Forelimb muscle (tissue), 1 donor: ENCODE measurements at regions not wholly inside any gene's neighbourhood (a gene's known extent, or its start where the extent isn't known, plus 50 kb on each side); places are given as distances from the start of the nearest gene placed in this dataset.

Experiments used
- DNase-seq: peaks from one replicate; pipeline ENCODE4 v3.0.0-alpha.2; 2013; ENCODE audit warnings: low read depth

DNA sequence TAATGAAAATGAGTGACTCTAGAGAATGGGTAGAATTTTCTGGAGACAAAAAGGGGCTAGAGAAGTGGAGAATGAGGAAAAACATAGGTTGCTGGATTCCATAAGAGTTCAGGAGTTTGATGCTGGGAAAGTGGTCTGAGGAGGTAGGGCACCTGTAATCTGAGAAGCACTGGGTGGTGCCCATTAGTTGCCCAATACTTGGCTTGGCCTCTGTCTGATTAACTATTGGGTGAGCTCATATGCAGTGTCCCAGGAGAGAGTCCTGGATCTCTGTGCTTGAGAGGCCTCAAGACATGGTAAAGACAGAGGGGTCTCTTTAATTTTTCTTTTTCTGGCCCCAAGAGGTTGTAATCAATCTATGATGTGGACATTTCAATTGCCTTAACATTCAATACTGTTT lies 390.1 kb downstream of the TDRD3 start:
- no peak for DNase-seq

- DNase-seq: no peak
Measured at GRCh38 chr13:60772726-60773125, 375.7 kb downstream of the TDRD3 start.

GRCh38 chr13:60765700-60766411 lies 368.8 kb downstream of the TDRD3 start:
- DNase-seq: no peak

DNA sequence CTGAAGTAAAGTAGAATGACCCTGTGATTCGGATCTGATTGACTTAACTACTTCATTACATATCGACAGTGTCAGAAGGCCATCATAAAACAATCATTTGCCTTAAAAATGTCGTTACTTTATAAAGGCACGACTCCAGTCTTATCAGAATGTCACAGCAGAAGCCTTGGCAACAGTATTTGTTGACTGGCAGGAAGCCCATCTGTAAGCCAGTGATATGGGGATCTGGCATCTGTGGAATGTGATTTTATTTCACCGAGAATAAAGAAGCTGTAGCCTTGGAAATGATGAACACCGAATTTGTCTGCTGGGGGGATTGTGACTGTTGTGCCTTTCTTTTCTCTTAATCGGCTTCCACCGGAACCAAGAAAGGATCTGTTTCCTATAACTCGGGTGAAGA lies 362.5 kb downstream of the TDRD3 start:
- DNase-seq: no peak

- no peak for DNase-seq
Measured at GRCh38 chr13:60758637-60759036, 361.6 kb downstream of the TDRD3 start.

- DNase-seq: no peak
Measured at GRCh38 chr13:60757501-60758215, 360.6 kb downstream of the TDRD3 start.

- DNase-seq: no peak
Measured at GRCh38 chr13:60756306-60756705, 359.3 kb downstream of the TDRD3 start.

GRCh38 chr13:60755380-60756163 lies 358.6 kb downstream of the TDRD3 start:
- DNase-seq: no peak

GRCh38 chr13:60754211-60755090 lies 357.4 kb downstream of the TDRD3 start:
- DNase-seq: no peak

DNA sequence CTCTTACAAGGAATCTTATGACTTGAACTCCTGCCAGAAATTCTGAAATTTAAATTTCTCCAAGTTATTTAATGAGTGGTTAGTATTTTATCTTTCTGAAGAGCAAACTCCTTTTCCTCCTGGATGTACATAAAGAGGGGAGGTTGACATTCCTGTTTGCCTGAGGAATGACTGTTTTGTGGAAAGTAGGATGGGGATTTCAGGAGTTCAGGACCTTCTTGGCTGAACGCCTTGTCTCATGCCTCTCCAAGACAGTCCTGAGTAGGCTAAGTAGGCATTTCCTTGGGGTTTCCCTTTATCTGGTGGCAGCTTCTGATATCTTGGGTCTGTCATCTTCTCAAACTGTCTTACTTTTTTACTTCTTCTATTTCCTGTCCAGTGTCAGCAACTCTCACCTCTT lies 356.6 kb downstream of the TDRD3 start:
- DNase-seq: no peak

DNA sequence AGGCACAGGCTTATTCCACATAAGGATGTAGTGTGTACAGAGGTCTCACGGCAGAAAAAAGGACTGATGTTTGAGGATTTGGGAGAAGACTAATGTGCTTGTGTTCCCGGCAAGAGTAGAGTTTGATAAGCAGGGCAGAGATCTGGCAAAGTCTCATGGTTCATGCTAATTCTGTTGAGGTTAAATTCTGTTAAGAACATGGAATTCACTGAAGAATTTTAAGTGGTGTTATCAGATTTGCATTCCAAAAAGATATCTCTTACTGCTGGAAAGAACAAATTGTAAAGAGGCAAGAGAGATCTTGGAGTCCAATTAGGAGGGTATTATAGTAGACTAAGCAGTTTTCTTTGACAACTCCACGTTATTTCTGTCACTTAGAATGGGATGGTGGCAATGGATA lies 348.3 kb downstream of the TDRD3 start:
- DNase-seq: no peak

GRCh38 chr13:60733933-60734332 lies 336.9 kb downstream of the TDRD3 start:
- no peak for DNase-seq

- no peak for DNase-seq
Measured at GRCh38 chr13:60727140-60727539, 330.1 kb downstream of the TDRD3 start.

- DNase-seq: no peak
Measured at GRCh38 chr13:60721063-60721462, 324.0 kb downstream of the TDRD3 start.

- no peak for DNase-seq
Measured at GRCh38 chr13:60720590-60720989, 323.6 kb downstream of the TDRD3 start.

- no peak for DNase-seq
Measured at GRCh38 chr13:60716313-60716712, 319.3 kb downstream of the TDRD3 start.

DNA sequence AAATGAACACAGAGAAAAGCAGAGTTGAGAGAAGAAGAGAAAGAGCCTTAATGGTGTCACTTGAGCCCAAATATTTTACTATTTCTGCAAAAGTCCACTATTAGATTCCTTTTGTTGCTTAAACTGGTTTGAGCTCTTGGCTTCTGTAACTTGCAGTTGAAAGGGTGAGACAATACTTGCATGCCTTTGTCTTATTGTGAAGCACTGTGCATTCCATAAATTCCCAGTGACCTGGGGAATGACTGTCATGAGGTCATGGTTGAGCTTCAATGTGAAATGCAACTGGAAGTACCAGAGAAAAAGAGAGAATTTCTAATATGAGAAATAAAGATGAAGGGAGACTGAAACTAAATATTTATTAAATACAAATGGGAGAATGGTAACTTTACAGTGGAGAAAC lies 310.9 kb downstream of the TDRD3 start:
- DNase-seq: no peak

GRCh38 chr13:60701895-60702294 lies 304.9 kb downstream of the TDRD3 start:
- DNase-seq: no peak

GRCh38 chr13:60700994-60701393 lies 304.0 kb downstream of the TDRD3 start:
- no peak for DNase-seq

- no peak for DNase-seq
Measured at GRCh38 chr13:60699636-60700035, 302.6 kb downstream of the TDRD3 start.

GRCh38 chr13:60696602-60697001 lies 299.6 kb downstream of the TDRD3 start:
- DNase-seq: no peak

DNA sequence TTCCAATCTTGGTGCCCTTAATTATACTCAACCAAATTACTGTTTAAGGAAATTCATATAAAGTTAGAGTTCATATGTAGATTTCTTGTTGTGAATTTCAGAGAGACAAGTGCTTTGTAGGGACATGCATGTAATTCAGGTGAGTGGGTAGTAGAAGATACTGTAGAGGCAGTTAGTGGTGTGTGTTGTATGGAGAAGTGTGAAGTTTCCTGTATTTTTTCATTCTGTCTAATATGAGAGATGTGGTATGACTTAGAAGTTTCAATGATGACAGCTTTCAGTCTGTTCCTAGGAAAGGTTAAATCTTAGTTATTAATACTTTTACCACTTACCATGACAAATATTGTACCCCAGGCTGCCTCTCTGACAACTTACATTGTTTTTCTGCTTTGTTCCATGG lies 294.2 kb downstream of the TDRD3 start:
- DNase-seq: no peak
